ENCODE measurements at regions not wholly inside any gene's neighbourhood (a gene's known extent, or its start where the extent isn't known, plus 50 kb on each side); places are given as distances from the start of the nearest gene placed in this dataset.

DNA sequence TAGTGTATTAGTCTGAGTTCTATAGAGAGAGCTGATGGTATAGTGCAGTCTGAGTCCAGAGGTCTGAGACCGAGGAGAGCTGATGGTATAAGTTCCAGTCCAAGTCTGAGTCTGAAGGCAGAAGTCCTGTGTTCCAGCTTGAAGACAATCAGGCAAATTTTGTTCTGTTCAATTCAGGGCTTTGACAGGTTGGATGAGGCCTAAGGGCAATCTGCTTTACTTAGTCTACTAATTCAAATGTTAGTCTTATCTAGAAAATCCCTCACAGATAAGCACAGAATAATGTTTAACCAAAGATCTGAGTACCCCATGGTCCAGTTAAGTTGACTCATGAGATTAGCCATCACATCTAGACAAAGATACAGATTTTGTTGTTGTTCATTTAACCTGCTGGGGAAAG, 303.0 kb upstream of the KLF4 start (continued):
- TF ChIP-seq, protein P1, sequence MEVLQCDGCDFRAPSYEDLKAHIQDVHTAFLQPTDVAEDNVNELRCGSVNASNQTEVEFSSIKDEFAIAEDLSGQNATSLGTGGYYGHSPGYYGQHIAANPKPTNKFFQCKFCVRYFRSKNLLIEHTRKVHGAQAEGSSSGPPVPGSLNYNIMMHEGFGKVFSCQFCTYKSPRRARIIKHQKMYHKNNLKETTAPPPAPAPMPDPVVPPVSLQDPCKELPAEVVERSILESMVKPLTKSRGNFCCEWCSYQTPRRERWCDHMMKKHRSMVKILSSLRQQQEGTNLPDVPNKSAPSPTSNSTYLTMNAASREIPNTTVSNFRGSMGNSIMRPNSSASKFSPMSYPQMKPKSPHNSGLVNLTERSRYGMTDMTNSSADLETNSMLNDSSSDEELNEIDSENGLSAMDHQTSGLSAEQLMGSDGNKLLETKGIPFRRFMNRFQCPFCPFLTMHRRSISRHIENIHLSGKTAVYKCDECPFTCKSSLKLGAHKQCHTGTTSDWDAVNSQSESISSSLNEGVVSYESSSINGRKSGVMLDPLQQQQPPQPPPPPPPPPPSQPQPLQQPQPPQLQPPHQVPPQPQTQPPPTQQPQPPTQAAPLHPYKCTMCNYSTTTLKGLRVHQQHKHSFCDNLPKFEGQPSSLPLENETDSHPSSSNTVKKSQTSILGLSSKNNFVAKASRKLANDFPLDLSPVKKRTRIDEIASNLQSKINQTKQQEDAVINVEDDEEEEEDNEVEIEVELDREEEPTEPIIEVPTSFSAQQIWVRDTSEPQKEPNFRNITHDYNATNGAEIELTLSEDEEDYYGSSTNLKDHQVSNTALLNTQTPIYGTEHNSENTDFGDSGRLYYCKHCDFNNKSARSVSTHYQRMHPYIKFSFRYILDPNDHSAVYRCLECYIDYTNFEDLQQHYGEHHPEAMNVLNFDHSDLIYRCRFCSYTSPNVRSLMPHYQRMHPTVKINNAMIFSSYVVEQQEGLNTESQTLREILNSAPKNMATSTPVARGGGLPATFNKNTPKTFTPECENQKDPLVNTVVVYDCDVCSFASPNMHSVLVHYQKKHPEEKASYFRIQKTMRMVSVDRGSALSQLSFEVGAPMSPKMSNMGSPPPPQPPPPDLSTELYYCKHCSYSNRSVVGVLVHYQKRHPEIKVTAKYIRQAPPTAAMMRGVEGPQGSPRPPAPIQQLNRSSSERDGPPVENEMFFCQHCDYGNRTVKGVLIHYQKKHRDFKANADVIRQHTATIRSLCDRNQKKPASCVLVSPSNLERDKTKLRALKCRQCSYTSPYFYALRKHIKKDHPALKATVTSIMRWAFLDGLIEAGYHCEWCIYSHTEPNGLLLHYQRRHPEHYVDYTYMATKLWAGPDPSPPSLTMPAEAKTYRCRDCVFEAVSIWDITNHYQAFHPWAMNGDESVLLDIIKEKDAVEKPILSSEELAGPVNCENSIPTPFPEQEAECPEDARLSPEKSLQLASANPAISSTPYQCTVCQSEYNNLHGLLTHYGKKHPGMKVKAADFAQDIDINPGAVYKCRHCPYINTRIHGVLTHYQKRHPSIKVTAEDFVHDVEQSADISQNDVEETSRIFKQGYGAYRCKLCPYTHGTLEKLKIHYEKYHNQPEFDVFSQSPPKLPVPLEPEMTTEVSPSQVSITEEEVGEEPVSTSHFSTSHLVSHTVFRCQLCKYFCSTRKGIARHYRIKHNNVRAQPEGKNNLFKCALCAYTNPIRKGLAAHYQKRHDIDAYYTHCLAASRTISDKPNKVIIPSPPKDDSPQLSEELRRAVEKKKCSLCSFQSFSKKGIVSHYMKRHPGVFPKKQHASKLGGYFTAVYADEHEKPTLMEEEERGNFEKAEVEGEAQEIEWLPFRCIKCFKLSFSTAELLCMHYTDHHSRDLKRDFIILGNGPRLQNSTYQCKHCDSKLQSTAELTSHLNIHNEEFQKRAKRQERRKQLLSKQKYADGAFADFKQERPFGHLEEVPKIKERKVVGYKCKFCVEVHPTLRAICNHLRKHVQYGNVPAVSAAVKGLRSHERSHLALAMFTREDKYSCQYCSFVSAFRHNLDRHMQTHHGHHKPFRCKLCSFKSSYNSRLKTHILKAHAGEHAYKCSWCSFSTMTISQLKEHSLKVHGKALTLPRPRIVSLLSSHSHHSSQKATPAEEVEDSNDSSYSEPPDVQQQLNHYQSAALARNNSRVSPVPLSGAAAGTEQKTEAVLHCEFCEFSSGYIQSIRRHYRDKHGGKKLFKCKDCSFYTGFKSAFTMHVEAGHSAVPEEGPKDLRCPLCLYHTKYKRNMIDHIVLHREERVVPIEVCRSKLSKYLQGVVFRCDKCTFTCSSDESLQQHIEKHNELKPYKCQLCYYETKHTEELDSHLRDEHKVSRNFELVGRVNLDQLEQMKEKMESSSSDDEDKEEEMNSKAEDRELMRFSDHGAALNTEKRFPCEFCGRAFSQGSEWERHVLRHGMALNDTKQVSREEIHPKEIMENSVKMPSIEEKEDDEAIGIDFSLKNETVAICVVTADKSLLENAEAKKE (CRISPR knock-in tag; IDR thresholded peaks at IDR 0.05) = no peak
- no peak for TF ChIP-seq ZNF331 (CRISPR knock-in tag; IDR thresholded peaks at IDR 0.05; ENCODE audit: low read depth)

GRCh38 chr9:107792006-107792405, 302.4 kb upstream of the KLF4 start:
- DNase-seq (ENCODE audit: low spot score) = no peak
- no peaks in the 10 kb centered on the region for H3K36me3 ChIP-seq (ENCODE audit: insufficient read depth)
- Mint-ChIP-seq H3K9me3 (no peaks in the 10 kb centered on the region), H3K27me3 (ENCODE audit: insufficient read depth, low read depth, poor library complexity) (no peaks in the 10 kb centered on the region), H3K4me1 (no peaks in the 10 kb centered on the region), H3K27ac (no peak overlapping the region), H3K4me3 (no peak overlapping the region), H3K36me3 (ENCODE audit: low read depth) (no peaks in the 10 kb centered on the region)
- no peaks in the 10 kb centered on the region for H3K79me2 ChIP-seq (replicated peaks; ENCODE audit: insufficient read depth)
- no peaks in the 10 kb centered on the region for H3K27me3 ChIP-seq (ENCODE audit: insufficient read depth)
- no peak overlapping the region for H2AFZ ChIP-seq
- H3K4me2 ChIP-seq = no peak overlapping the region
- no peak for ATAC-seq
- H3K27ac ChIP-seq (ENCODE audit: low read depth) = no peak overlapping the region
- H4K20me1 ChIP-seq (replicated peaks; ENCODE audit: insufficient read depth) = no peaks in the 10 kb centered on the region
- H3K4me1 ChIP-seq (ENCODE audit: insufficient read depth) = no peaks in the 10 kb centered on the region
- H3K4me3 ChIP-seq = no peak overlapping the region
- H3K9me2 ChIP-seq (ENCODE audit: insufficient read depth) = no peaks in the 10 kb centered on the region
- no peaks in the 10 kb centered on the region for H3F3A ChIP-seq (replicated peaks; ENCODE audit: low read depth)
- TF ChIP-seq, protein P1 (CRISPR knock-in tag; IDR thresholded peaks at IDR 0.05) = no peak
- no peak for TF ChIP-seq REST (IDR thresholded peaks at IDR 0.05; ENCODE audit: unreplicated experiment)
- no peak for TF ChIP-seq ETS1 (IDR thresholded peaks at IDR 0.05)

All from GM23338 (cell line).